Activated naive CD4-positive, alpha-beta T cell (primary cell): ENCODE measurements at regions not wholly inside any gene's neighbourhood (a gene's known extent, or its start where the extent isn't known, plus 50 kb on each side); places are given as distances from the start of the nearest gene placed in this dataset.
A peak's percentile ranks its signal among the peaks of the same experiment; 100 is the strongest.
"Not testable (repeated sequence)": the region's sequence is repeated elsewhere in the genome, so short reads cannot be mapped to it uniquely, and the experiment has no call there.

ENCODE experiments used
- DNase-seq, 4 experiments: peaks; one replicate each; lab custom pipeline; 2025; lab: John Stamatoyannopoulos, UW

- no peak for DNase-seq
These were observed 57.9 kb downstream of the HINT1 start for GRCh38 chr5:131107128-131107527.

GRCh38 chr5:131104169-131104808 is 60.8 kb downstream of the HINT1 start:
- DNase-seq: no peak

- no peak for DNase-seq
These were observed 68.0 kb downstream of the HINT1 start for GRCh38 chr5:131096774-131097710.

- DNase-seq: not testable (repeated sequence)
These were observed 69.5 kb downstream of the HINT1 start for GRCh38 chr5:131095561-131095960.

GRCh38 chr5:131084436-131084835 is 80.6 kb downstream of the HINT1 start:
- no peak for DNase-seq

GRCh38 chr5:131081913-131082488 is 83.1 kb downstream of the HINT1 start:
- DNase-seq: no peak

- DNase-seq: no peak
These were observed 83.7 kb downstream of the HINT1 start for GRCh38 chr5:131081374-131081773.

GRCh38 chr5:131079232-131079631 is 85.8 kb downstream of the HINT1 start:
- no peak for DNase-seq

GRCh38 chr5:131068893-131069643 is 96.0 kb downstream of the HINT1 start:
- DNase-seq: peak in 3 of 4 experiments; percentile 1 to 53 (median 30)

GRCh38 chr5:131068076-131068475 is 97.0 kb downstream of the HINT1 start:
- no peak for DNase-seq

GRCh38 chr5:131067636-131068035 is 97.4 kb downstream of the HINT1 start:
- no peak for DNase-seq

GRCh38 chr5:131064669-131065371 is 100.2 kb downstream of the HINT1 start:
- DNase-seq: no peak

- no peak for DNase-seq
These were observed 122.9 kb downstream of the HINT1 start for GRCh38 chr5:131042021-131042789.

GRCh38 chr5:131023498-131023865 is 141.6 kb downstream of the HINT1 start:
- no peak for DNase-seq

- no peak for DNase-seq
These were observed 142.1 kb downstream of the HINT1 start for GRCh38 chr5:131022811-131023497.

- DNase-seq: no peak
These were observed 143.4 kb downstream of the HINT1 start for GRCh38 chr5:131021646-131022045.

- no peak for DNase-seq
These were observed 145.3 kb downstream of the HINT1 start for GRCh38 chr5:131019601-131020315.

GRCh38 chr5:131019111-131019510 is 145.9 kb downstream of the HINT1 start:
- DNase-seq: no peak

- DNase-seq: no peak
These were observed 156.7 kb downstream of the HINT1 start for GRCh38 chr5:131008329-131008728.
